WERI-Rb-1 (cell line): ENCODE measurements at regions not wholly inside any gene's neighbourhood (a gene's known extent, or its start where the extent isn't known, plus 50 kb on each side); places are given as distances from the start of the nearest gene placed in this dataset.

ENCODE experiments used
- DNase-seq: peaks from one replicate; pipeline ENCODE4 v3.0.0-alpha.2; 2020
- H3K27ac ChIP-seq: fragments of 250-450 bp; sonication (Bioruptor Pico); 2 replicates; pipeline ENCODE4 v1.5.1; 2020; ENCODE audit warnings: mild to moderate bottlenecking, moderate library complexity
- H3K27me3 ChIP-seq: fragments of 250-450 bp; sonication (Bioruptor Pico); 2 replicates; pipeline ENCODE4 v1.5.1; 2021; ENCODE audit warnings: mild to moderate bottlenecking, low read depth, moderate library complexity; ENCODE audit not compliant: insufficient read depth, severe bottlenecking
- H3K36me3 ChIP-seq: fragments of 250-450 bp; sonication (Bioruptor Pico); 2 replicates; pipeline ENCODE4 v1.5.1; 2020; ENCODE audit warnings: mild to moderate bottlenecking, moderate library complexity
- H3K4me3 ChIP-seq: 2 replicates; pipeline ENCODE4 v1.5.1; 2011; ENCODE audit warnings: low read depth, mild to moderate bottlenecking, control low read depth, low read length
- H3K9me3 ChIP-seq: fragments of 250-450 bp; sonication (Bioruptor Pico); 2 replicates; pipeline ENCODE4 v1.5.1; 2021; ENCODE audit warnings: mild to moderate bottlenecking, moderate library complexity; ENCODE audit not compliant: severe bottlenecking
- TF ChIP-seq, protein P1 (sequence below): IDR thresholded peaks from 2 replicates; pipeline ENCODE4 v1.5.1; 2011; ENCODE audit warnings: low read depth, mild to moderate bottlenecking, control low read depth, inconsistent platforms, low read length

DNA sequence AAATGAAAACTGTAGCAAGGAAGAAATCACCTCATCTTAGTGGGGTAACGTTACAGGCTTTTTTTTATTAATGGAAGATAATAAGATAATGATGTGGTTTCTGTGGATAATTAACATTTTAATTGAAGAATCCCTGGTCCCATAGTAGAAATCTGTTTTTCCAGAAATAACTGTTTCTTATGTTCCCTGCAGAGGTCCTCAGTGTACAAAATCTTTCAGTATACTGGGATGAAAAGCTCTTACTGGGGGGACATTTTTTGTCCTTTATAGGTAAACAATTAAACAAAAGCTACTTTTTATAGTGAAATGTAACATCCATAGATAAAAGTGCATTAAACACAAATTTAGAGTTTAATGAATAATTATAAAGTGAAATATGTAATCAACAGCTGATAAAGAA lies 312.2 kb downstream of the ATXN7L3B start:
- H3K4me3 ChIP-seq = no peak overlapping the region
- TF ChIP-seq, protein P1, sequence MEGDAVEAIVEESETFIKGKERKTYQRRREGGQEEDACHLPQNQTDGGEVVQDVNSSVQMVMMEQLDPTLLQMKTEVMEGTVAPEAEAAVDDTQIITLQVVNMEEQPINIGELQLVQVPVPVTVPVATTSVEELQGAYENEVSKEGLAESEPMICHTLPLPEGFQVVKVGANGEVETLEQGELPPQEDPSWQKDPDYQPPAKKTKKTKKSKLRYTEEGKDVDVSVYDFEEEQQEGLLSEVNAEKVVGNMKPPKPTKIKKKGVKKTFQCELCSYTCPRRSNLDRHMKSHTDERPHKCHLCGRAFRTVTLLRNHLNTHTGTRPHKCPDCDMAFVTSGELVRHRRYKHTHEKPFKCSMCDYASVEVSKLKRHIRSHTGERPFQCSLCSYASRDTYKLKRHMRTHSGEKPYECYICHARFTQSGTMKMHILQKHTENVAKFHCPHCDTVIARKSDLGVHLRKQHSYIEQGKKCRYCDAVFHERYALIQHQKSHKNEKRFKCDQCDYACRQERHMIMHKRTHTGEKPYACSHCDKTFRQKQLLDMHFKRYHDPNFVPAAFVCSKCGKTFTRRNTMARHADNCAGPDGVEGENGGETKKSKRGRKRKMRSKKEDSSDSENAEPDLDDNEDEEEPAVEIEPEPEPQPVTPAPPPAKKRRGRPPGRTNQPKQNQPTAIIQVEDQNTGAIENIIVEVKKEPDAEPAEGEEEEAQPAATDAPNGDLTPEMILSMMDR = no peak

GRCh38 chr12:74871817-74872216 lies 334.2 kb downstream of the ATXN7L3B start:
- Histone ChIP-seq H3K36me3 (no peaks in the 10 kb centered on the region), H3K9me3 (no peaks in the 10 kb centered on the region), H3K4me3 (no peak overlapping the region), H3K27me3 (no peaks in the 10 kb centered on the region), H3K27ac (no peak overlapping the region)
- TF ChIP-seq, protein P1 = no peak
- DNase-seq = no peak

More for the DNA sequence above, 312.2 kb downstream of the ATXN7L3B start:
- Histone ChIP-seq H3K36me3 (no peaks in the 10 kb centered on the region), H3K27me3 (no peaks in the 10 kb centered on the region), H3K27ac (no peak overlapping the region), H3K9me3 (no peaks in the 10 kb centered on the region)
- DNase-seq = no peak

- Histone ChIP-seq H3K9me3 (no peaks in the 10 kb centered on the region), H3K27ac (no peak overlapping the region), H3K4me3 (no peak overlapping the region), H3K27me3 (no peaks in the 10 kb centered on the region), H3K36me3 (no peaks in the 10 kb centered on the region)
- TF ChIP-seq, protein P1 = no peak
- DNase-seq = no peak
Observed at GRCh38 chr12:74885775-74886174, 323.9 kb downstream of the KCNC2 start.

DNA sequence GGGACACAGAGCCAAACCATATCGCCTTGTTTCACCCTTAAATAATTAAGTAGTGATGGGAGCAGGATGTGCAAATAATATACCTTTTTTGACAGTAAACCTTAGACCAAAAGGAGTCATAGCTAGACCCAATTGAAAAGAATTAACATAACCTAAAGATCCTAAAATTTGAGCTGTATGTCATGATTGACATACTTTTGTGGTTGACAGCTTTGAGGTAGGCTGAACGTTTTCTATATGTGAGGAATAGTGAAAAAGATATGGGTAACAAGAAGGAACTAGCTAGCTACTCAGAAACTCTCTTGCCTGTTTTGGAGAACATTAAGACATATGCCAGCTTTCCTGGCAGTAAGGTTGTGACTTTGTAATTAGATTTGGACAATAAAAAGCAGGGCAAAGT lies 320.6 kb downstream of the KCNC2 start:
- Histone ChIP-seq H3K27me3 (no peaks in the 10 kb centered on the region), H3K27ac (no peak overlapping the region), H3K9me3 (no peaks in the 10 kb centered on the region), H3K4me3 (no peak overlapping the region), H3K36me3 (no peaks in the 10 kb centered on the region)
- TF ChIP-seq, protein P1 = no peak
- DNase-seq = no peak

DNA sequence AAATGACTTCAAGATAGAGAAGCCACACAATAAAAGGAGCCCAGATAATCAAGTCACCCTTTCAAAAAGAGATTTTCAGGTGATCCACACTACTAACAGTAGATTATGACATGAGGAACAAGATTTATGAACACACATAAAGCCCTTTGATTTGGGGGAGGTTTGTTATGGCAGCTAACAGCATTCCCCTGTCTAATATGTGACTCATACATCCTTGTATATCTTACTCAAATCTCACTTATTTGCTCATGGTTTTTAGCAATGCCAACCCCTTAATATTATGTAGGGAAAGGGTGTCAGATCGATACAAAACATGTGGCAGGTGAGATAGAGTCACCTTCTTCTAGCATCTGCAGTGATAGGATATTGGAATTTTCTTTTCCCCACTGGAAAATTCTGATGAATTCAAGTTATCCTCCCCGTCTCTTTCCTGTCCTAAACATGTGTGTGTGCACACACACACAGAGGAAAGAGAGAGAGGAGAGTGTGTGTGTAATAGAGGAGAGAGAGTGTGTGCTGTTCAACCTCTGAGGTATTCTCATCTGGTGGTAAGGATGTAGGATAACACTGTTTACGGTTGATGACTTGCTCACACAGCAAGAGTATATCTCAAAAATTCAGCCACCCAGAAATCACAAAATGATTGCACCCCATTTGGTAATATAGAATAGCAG lies 319.9 kb downstream of the KCNC2 start:
- Histone ChIP-seq H3K4me3 (no peak overlapping the region), H3K36me3 (no peaks in the 10 kb centered on the region), H3K27ac (no peak overlapping the region), H3K27me3 (no peaks in the 10 kb centered on the region), H3K9me3 (no peaks in the 10 kb centered on the region)
- TF ChIP-seq, protein P1 = no peak
- DNase-seq = no peak

DNA sequence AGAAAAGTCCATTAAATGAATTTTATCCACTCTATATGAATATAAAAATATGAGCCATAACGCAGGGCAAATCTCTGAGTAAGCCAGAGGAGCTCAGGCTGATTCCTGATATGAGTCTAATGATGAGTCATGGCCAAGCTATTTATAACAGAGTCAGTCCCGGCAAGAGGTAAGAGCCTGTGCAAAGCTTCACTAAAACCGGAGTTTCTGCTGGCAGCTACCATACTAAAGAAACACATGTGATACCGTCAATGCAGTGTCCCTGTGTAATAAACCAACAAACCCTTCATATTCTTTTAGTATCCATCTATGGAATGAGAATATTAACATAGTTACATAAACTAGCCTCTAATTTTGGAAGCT lies 319.4 kb downstream of the KCNC2 start:
- H3K36me3 ChIP-seq = no peaks in the 10 kb centered on the region
- H3K9me3 ChIP-seq = no peaks in the 10 kb centered on the region
- no peak for DNase-seq
- no peaks in the 10 kb centered on the region for H3K27me3 ChIP-seq
- no peak overlapping the region for H3K4me3 ChIP-seq
- TF ChIP-seq, protein P1 = no peak
- no peak overlapping the region for H3K27ac ChIP-seq
